K562 (cell line): ENCODE measurements at regions not wholly inside any gene's neighbourhood (a gene's known extent, or its start where the extent isn't known, plus 50 kb on each side); places are given as distances from the start of the nearest gene placed in this dataset.

Experiments used
- ATAC-seq: fragments of 200-7000 bp; cut with Tn5 transposase; 3 replicates; pipeline ENCODE4 v1.9.1; 2020; ENCODE audit warnings: moderate library complexity
- BruUV-seq: library from RNA; stranded (reverse); fragments of 400-500 nt; replicated peaks from 2 replicates; lab custom pipeline; 2021; lab: Mats Ljungman, UMichigan
- CTCF ChIA-PET: fragments of 300-600 bp; formaldehyde crosslinking; extraction: SDS; loops from one replicate; lab custom pipeline; 2021; ENCODE audit warnings: low intra/inter-chr PET ratio; lab: Yijun Ruan, JAX
- POLR2A ChIA-PET: fragments of 300-600, 350-650 bp; sonication (Branson Sonifier 250); formaldehyde crosslinking; extraction: SDS; loops from one replicate; lab custom pipeline; 2021; ENCODE audit warnings: antibody characterized with exemption, inconsistent platforms; lab: Yijun Ruan, JAX
- DNase-seq, 4 experiments: peaks; one replicate each; pipeline versions ENCODE4 v3.0.0 to v3.0.0-alpha.2; 2011 to 2018; ENCODE audit warnings: low spot score in 3 of 4, mixed read lengths in 3 of 4; ENCODE audit errors: extremely low read depth in 1 of 4
- FAIRE-seq: peaks from 2 replicates; lab custom pipeline; 2011; peaks lifted over from hg19 to GRCh38; lab: Jason Lieb, UNC
- H2AFZ ChIP-seq: 2 replicates; pipeline ENCODE4 v1.6.0; 2011; ENCODE audit warnings: low read depth, low read length, control low read depth, inconsistent platforms
- H3K27ac ChIP-seq: fragments of 200-600 bp; 3 replicates; pipeline ENCODE4 v1.8.0; 2011; ENCODE audit warnings: low read depth, mild to moderate bottlenecking, control low read depth, inconsistent platforms, low read length, moderate library complexity, mixed read lengths; ENCODE audit errors: extremely low read depth
- H3K27me3 ChIP-seq, 2 experiments: fragments of 300-600 bp in 1 of 2; 2 replicates in 1 of 2; 3 replicates in 1 of 2; pipeline versions ENCODE4 v1.6.0 to v1.8.0; 2011; ENCODE audit warnings: inconsistent platforms in 2 of 2, low read length in 2 of 2, mild to moderate bottlenecking in 1 of 2, mixed read lengths in 1 of 2, moderate library complexity in 1 of 2; ENCODE audit not compliant: control insufficient read depth in 2 of 2, insufficient read depth in 2 of 2
- H3K36me3 ChIP-seq: fragments of 300-600 bp; 3 replicates; pipeline ENCODE4 v1.8.0; 2011; ENCODE audit warnings: mild to moderate bottlenecking, low read length, inconsistent platforms; ENCODE audit not compliant: control insufficient read depth, insufficient read depth
- H3K4me1 ChIP-seq, 2 experiments: fragments of 200-600 bp in 1 of 2; replicated peaks in 1 of 2; 2 replicates in 1 of 2; 3 replicates in 1 of 2; pipeline versions ENCODE4 v1.5.1 to v1.8.0; 2011; ENCODE audit warnings: inconsistent platforms in 2 of 2, low read length in 2 of 2, mild to moderate bottlenecking in 1 of 2, mixed read lengths in 1 of 2, moderate library complexity in 1 of 2; ENCODE audit not compliant: control insufficient read depth in 2 of 2, insufficient read depth in 2 of 2
- H3K4me2 ChIP-seq: 2 replicates; pipeline ENCODE4 v1.6.1; 2011; ENCODE audit warnings: low read length, control low read depth, inconsistent platforms, mixed read lengths; ENCODE audit not compliant: insufficient read depth
- H3K4me3 ChIP-seq: fragments of 200-600 bp; sonication (generic), shearing (Covaris generic); 2 replicates; pipeline ENCODE4 v1.5.1; 2016; ENCODE audit warnings: control low read depth, inconsistent platforms
- H3K79me2 ChIP-seq: fragments of 200-600 bp; 3 replicates; pipeline ENCODE4 v1.8.0; 2011; ENCODE audit warnings: low read length, inconsistent platforms; ENCODE audit not compliant: control insufficient read depth, insufficient read depth
- H3K9ac ChIP-seq, 2 experiments: 2 replicates each; pipeline versions ENCODE4 v1.6.0 to v1.6.1; 2011; ENCODE audit warnings: low read depth in 2 of 2, low read length in 2 of 2, control low read depth in 1 of 2, inconsistent platforms in 1 of 2, mild to moderate bottlenecking in 1 of 2, mixed read lengths in 1 of 2; ENCODE audit not compliant: insufficient read depth in 1 of 2
- H3K9me1 ChIP-seq: one replicate; pipeline ENCODE4 v1.6.0; 2011; ENCODE audit warnings: inconsistent platforms, mild to moderate bottlenecking, low read length, moderate library complexity; ENCODE audit not compliant: control insufficient read depth, insufficient read depth
- H3K9me3 ChIP-seq: replicated peaks from 2 replicates; pipeline ENCODE4 v1.5.1; 2011; ENCODE audit warnings: low read depth, low read length, inconsistent platforms; ENCODE audit not compliant: control insufficient read depth, insufficient read depth
- H4K20me1 ChIP-seq: replicated peaks from 2 replicates; pipeline ENCODE4 v1.6.1; 2011; ENCODE audit warnings: low read length, inconsistent platforms, mixed read lengths; ENCODE audit not compliant: control insufficient read depth, insufficient read depth
- ASH1L ChIP-seq: fragments of 450-650 bp; IDR thresholded peaks from 2 replicates; pipeline ENCODE4 v1.6.1; 2018; ENCODE audit warnings: borderline replicate concordance, mild to moderate bottlenecking, low read depth; ENCODE audit not compliant: partially characterized antibody
- E2F6 ChIP-seq, 2 experiments: IDR thresholded peaks; 2 replicates each; pipeline ENCODE4 v1.6.1; 2011; ENCODE audit warnings: borderline replicate concordance in 1 of 2, control low read depth in 1 of 2, low read depth in 1 of 2, low read length in 1 of 2, mild to moderate bottlenecking in 1 of 2, mixed read lengths in 1 of 2, moderate library complexity in 1 of 2; ENCODE audit not compliant: insufficient read depth in 1 of 2, insufficient read length in 1 of 2, poor library complexity in 1 of 2, severe bottlenecking in 1 of 2; ENCODE audit errors: extremely low read depth in 1 of 2
- EHMT2 ChIP-seq: fragments of 450-650 bp; IDR thresholded peaks from 2 replicates; pipeline ENCODE4 v1.6.1; 2018; ENCODE audit warnings: antibody characterized with exemption
- ETV1 ChIP-seq: fragments of 450-650 bp; conservative IDR thresholded peaks from 2 replicates; pipeline ENCODE4 v1.6.1; 2016; ENCODE audit warnings: missing genetic modification characterization, control low read depth, low read depth, missing compliant biosample characterization
- HINFP ChIP-seq: fragments of 450-650 bp; conservative IDR thresholded peaks from 2 replicates; pipeline ENCODE4 v1.6.1; 2016; ENCODE audit warnings: missing genetic modification characterization, low read depth, mild to moderate bottlenecking, control low read depth, missing compliant biosample characterization
- MCM3 ChIP-seq: fragments of 450-650 bp; IDR thresholded peaks from 2 replicates; pipeline ENCODE4 v1.6.1; 2016
- ZNF584 ChIP-seq: fragments of 200-800 bp; sonication (Bioruptor generic); IDR thresholded peaks from 2 replicates; pipeline ENCODE4 v1.6.1; 2016; ENCODE audit warnings: low read depth, mild to moderate bottlenecking, missing genetic modification characterization, missing compliant biosample characterization
- WGBS: fragments of 100-300 bp; shearing (Covaris generic); methylation state at CpG from one replicate; pipeline ENCODE4 v1.1.6; 2016; ENCODE audit warnings: low coverage, mixed read lengths; ENCODE audit not compliant: insufficient coverage; ENCODE audit errors: missing lambda C conversion rate; 5-methylcytosine and 5-hydroxymethylcytosine counted together
- in situ Hi-C: fragments of 300-500 bp; cut with MboI; formaldehyde crosslinking; loops from 4 replicates; pipeline ENCODE4 v1.15.0; 2018; ENCODE audit warnings: inconsistent platforms, mixed read lengths
- intact Hi-C: fragments of 100-400 bp; cut with micrococcal nuclease; formaldehyde crosslinking; loops from 2 replicates; pipeline ENCODE4 v1.14.2; 2022

GRCh38 chr18:39835303-39836030, 2119.6 kb upstream of the PIK3C3 start:
- Histone ChIP-seq H3K36me3 (no peaks in the 10 kb centered on the region), H3K79me2 (no peaks in the 10 kb centered on the region), H3K9ac (no peak overlapping the region), H3K4me1 (no peaks in the 10 kb centered on the region), H3K27ac (no peak overlapping the region), H3K4me3 (no peak overlapping the region), H3K27me3 (no peaks in the 10 kb centered on the region), H2AFZ (no peak overlapping the region), H3K4me2 (no peak overlapping the region), H4K20me1 (no peaks in the 10 kb centered on the region), H3K9me1 (no peaks in the 10 kb centered on the region), H3K9me3 (no peaks in the 10 kb centered on the region; the same call in 1 of the 2 replicates)
- WGBS = 0% methylated on average over 4 of the region's 4 CpGs
- no TSS peak for BruUV-seq
- FAIRE-seq (no peak), ATAC-seq (no peak), DNase-seq (no peak)
- POLR2A ChIA-PET = no interaction called here
- in situ Hi-C loops = no loop called here
- CTCF ChIA-PET = no interaction called here
- TF ChIP-seq ASH1L (no peak), ETV1 (tag) (no peak), E2F6 (IDR thresholded peaks at IDR 0.05; ENCODE audit: borderline replicate concordance in 1 of 2, extremely low read depth in 1 of 2, insufficient read depth in 1 of 2, insufficient read length in 1 of 2, low read depth in 1 of 2, low read length in 1 of 2, poor library complexity in 1 of 2, severe bottlenecking in 1 of 2) (no peak), ZNF584 (CRISPR knock-in tag) (no peak), EHMT2 (no peak), HINFP (tag) (no peak), MCM3 (no peak)
- intact Hi-C loops = no loop called here
